Activated T-helper 17 cell treated with anti-CD3 and anti-CD28 coated beads, Interleukin-2, amount 50 U/mL, for 72 hours (primary cell): ENCODE measurements at regions not wholly inside any gene's neighbourhood (a gene's known extent, or its start where the extent isn't known, plus 50 kb on each side); places are given as distances from the start of the nearest gene placed in this dataset.

ENCODE experiments used
- ATAC-seq: fragments of 150-1000 bp; cut with Tn5 transposase; replicated peaks from 2 replicates; pipeline ENCODE4 v1.10.0; 2021; ENCODE audit warnings: mild to moderate bottlenecking, moderate library complexity
- H3K27ac Mint-ChIP-seq: one replicate; pipeline ENCODE4 v1.8.0; 2022; ENCODE audit warnings: mixed read lengths
- H3K27me3 Mint-ChIP-seq: one replicate; pipeline ENCODE4 v1.8.0; 2022; ENCODE audit warnings: mixed read lengths
- H3K36me3 Mint-ChIP-seq: one replicate; pipeline ENCODE4 v1.8.0; 2022; ENCODE audit warnings: low read depth, mild to moderate bottlenecking, mixed read lengths
- H3K4me1 Mint-ChIP-seq: one replicate; pipeline ENCODE4 v1.8.0; 2022; ENCODE audit warnings: mixed read lengths
- H3K4me3 Mint-ChIP-seq: one replicate; pipeline ENCODE4 v1.8.0; 2022; ENCODE audit warnings: mild to moderate bottlenecking, mixed read lengths
- H3K9me3 Mint-ChIP-seq: one replicate; pipeline ENCODE4 v1.8.0; 2022; ENCODE audit warnings: mixed read lengths

DNA sequence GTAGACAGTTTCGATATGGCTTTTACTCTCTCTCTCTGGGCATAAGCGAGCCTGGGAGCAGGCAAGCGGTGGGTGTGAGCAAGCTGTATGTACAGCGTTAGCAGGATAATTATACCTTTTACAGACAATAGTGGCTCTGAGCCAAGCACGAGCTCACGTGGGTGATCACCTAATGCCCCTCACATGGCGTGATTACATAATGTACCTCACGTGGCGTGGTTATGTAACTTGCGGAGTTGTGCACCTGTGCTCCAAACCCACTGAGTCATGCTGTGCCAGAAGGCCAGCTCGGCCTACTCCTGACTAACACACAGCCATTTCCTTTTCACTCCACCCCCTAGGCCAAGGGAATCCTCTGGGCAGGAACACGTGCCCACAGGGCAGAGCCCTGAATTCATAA lies 797.2 kb downstream of the EFNA5 start:
- Mint-ChIP-seq H3K4me1 (no peaks in the 10 kb centered on the region), H3K36me3 (no peaks in the 10 kb centered on the region), H3K9me3 (no peaks in the 10 kb centered on the region), H3K4me3 (no peak overlapping the region), H3K27ac (no peak overlapping the region), H3K27me3 (no peaks in the 10 kb centered on the region)
- no peak for ATAC-seq

DNA sequence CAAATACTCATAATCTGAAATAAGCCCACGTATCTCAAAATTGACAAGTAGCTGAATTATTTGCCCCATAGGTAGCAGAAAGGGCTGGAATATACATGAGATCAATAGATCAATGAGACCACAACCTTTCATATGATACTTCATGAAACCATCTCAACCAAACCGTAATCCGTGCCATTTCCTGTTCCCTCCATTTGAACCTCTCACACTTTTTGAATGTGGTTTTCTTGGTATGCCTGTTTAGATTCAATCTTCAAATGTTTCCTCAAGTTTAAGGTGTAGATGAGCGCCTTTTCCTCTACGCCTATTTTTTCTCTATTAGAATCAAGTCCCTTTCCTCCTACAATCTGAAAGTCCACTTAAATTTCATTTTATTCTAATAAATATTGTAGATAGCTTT lies 805.5 kb downstream of the EFNA5 start:
- Mint-ChIP-seq H3K27ac (no peak overlapping the region), H3K27me3 (no peaks in the 10 kb centered on the region), H3K36me3 (no peaks in the 10 kb centered on the region), H3K9me3 (peaks cover 5% of the 10 kb centered on the region), H3K4me1 (no peaks in the 10 kb centered on the region), H3K4me3 (no peak overlapping the region)
- no peak for ATAC-seq

DNA sequence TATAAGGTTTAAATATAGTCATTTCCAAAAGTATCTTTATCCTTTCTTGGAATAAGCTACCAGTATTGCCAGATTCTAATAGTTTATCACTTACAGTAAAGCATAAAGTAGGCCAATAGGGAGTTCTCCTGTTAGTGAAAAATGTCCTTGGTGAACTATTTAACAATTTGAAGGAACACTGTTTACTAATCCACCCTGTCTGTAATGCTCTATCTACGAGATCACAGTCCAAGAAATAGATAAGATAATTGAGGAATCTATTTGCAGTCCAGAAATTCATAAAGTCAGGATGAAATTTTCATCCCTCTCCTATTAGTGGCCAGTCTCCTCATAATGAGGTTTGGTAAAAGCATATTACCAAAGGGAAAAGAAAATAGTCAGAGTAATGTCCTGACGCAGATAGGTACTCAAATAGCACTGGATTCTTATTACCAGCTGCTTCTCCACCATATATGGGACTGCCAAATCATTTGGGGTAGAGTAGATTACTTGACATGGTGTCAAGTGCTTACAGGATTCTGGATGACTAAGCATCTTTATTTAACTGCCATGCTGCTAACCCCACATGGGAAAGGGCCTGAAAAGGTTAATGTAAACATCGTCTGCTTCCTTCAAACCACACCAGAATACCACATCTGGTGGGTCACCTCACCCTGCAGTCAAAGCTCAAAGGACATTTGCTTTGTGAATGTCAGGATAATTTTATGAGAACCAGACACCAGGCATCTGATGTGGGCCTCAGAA lies 808.1 kb downstream of the EFNA5 start:
- Mint-ChIP-seq H3K9me3 (peaks cover 5% of the 10 kb centered on the region), H3K4me1 (no peaks in the 10 kb centered on the region), H3K36me3 (no peaks in the 10 kb centered on the region), H3K4me3 (no peak overlapping the region), H3K27ac (no peak overlapping the region), H3K27me3 (no peaks in the 10 kb centered on the region)
- ATAC-seq = no peak

DNA sequence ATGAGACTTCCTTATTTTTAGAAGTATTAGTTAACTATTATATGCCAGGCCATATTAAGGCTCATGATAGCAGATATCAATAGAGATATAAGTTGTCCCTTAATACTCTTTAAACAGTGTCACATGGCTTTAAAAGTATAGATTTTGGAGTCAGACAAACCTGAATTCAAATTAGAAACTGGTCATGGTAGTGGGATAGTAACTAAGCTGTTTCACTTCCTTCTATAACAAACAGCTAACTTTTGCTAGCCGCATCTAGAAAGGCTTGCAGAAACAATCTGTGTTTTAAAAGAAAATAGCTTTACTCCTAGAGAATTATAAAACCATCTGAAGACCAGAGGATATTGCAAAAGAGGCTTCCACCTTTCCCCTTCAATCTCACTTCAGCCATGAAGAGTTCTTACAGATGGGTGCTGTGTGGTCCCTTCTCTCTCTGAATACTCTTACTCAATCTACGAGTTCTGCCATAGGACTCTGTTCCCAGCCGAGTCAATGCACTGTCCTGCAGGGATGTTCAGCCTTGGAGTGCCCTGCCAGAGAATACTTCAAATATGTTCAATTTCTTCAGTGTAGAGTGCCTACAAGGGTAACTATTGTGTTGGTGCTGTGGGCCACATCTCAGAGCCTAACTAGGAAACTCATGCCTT lies 810.2 kb downstream of the EFNA5 start:
- no peak overlapping the region for H3K27ac Mint-ChIP-seq
- H3K4me1 Mint-ChIP-seq = no peaks in the 10 kb centered on the region
- peaks cover 5% of the 10 kb centered on the region for H3K9me3 Mint-ChIP-seq
- no peaks in the 10 kb centered on the region for H3K27me3 Mint-ChIP-seq
- no peak for ATAC-seq
- no peaks in the 10 kb centered on the region for H3K36me3 Mint-ChIP-seq
- no peak overlapping the region for H3K4me3 Mint-ChIP-seq

DNA sequence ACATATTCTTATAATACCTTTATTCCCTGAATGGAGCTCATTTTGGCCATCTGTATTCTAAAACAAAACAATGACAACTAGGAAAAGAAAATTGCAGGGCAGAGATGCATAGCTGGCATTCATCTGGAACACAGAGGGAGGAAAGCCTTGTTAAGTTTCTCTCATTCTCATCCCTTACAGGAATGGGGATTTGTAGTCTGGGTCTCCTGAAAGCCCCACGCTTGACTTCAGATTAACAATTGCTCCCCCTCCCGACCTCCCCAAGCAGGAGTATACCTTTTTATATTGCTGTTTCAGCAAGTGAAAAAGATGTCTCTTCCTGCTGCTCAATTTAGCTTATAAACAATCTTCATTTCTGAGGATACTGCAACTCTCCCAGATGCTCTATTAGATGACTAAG lies 812.1 kb downstream of the EFNA5 start:
- no peak for ATAC-seq
- Mint-ChIP-seq H3K9me3 (no peaks in the 10 kb centered on the region), H3K36me3 (no peaks in the 10 kb centered on the region), H3K27ac (no peak overlapping the region), H3K4me1 (no peaks in the 10 kb centered on the region), H3K4me3 (no peak overlapping the region), H3K27me3 (no peaks in the 10 kb centered on the region)

DNA sequence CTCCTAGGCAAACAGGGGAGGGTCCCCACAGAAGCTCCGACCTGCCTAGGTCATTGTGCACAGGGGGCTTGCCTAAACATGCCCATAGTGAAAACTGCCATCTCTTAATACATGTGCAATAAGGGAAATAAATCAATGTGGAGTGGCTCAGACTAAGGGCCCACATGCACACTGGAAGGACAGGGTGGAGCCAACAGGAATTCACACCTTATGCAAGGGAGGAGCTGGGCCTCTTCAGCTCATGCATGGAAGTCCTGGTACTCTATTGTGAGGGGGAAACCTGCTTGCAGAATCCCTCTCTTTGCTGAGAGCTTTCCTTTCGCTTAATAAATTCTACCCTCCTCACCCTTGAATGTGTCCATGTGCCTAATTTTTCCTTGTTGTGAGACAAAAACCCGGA lies 815.8 kb downstream of the EFNA5 start:
- H3K4me1 Mint-ChIP-seq = no peaks in the 10 kb centered on the region
- no peak overlapping the region for H3K27ac Mint-ChIP-seq
- H3K36me3 Mint-ChIP-seq = no peaks in the 10 kb centered on the region
- H3K9me3 Mint-ChIP-seq = no peaks in the 10 kb centered on the region
- no peak for ATAC-seq
- H3K27me3 Mint-ChIP-seq = no peaks in the 10 kb centered on the region
- H3K4me3 Mint-ChIP-seq = no peak overlapping the region

DNA sequence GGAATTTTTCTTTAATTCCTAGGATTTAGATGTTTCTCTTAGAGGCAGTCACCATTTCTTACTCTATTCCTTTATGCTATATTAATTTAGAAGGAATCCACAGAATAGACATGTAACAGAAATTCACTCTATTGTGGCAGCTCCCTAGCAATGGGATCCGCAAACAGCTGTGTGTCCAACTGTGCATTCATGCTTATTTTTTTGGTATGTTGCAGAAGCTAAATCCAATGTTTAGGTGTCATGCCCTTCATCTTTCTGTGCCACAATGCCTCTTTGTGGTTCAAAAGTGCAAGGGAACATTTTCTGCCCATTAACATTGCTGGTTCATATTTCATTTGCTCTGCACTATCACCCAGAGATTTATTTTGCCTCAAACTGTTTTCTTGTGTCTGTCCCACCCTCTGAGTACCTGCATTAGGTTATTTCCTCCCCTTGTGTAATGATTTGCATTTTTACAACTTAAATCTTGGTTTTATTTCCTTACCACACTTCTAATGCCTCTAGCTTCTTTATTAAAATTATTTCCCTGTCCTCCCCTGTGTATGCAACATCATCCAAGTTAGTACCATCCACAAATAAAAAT lies 816.5 kb downstream of the EFNA5 start:
- no peaks in the 10 kb centered on the region for H3K36me3 Mint-ChIP-seq
- no peak for ATAC-seq
- no peak overlapping the region for H3K4me3 Mint-ChIP-seq
- H3K9me3 Mint-ChIP-seq = no peaks in the 10 kb centered on the region
- H3K4me1 Mint-ChIP-seq = no peaks in the 10 kb centered on the region
- H3K27me3 Mint-ChIP-seq = no peaks in the 10 kb centered on the region
- no peak overlapping the region for H3K27ac Mint-ChIP-seq

DNA sequence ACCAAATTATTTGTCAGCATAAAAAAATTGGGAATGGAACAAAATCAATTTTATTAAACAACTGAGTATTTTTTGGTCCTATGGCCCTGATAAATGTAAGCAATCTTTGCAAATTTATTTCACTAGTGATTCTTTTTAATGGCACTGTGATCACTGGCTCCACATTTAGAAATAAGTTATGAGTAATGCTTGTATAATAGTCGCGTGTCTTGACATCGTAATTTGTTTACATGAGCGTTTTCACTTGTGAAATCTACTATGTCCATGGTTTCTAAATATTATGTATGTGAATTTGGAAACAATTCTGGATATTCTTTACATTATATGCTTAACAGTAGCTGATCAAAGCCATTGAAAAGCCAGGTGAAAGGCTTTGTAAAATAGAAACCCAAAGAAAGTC lies 817.5 kb downstream of the EFNA5 start:
- no peaks in the 10 kb centered on the region for H3K4me1 Mint-ChIP-seq
- no peaks in the 10 kb centered on the region for H3K9me3 Mint-ChIP-seq
- no peak overlapping the region for H3K27ac Mint-ChIP-seq
- no peak overlapping the region for H3K4me3 Mint-ChIP-seq
- no peaks in the 10 kb centered on the region for H3K27me3 Mint-ChIP-seq
- ATAC-seq = no peak
- no peaks in the 10 kb centered on the region for H3K36me3 Mint-ChIP-seq

DNA sequence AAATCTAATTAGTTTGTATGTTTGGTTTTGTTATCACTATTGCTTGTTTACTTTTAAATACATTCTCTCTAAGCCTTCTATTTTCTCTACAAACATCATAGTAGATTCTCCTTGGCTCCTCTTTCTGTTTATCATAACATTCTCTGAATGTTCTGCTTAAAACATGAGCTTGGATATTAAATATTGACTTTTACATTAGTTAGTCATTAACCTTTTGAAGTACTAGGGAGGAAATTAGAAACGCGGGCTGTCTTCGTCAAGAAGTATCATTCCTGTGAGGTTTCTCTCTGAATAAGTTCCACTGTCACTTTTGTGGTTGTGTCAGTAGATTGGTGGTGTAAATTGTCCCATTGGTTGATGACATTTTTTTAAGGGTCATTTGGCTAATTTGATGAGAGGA lies 821.5 kb downstream of the EFNA5 start:
- no peak overlapping the region for H3K4me3 Mint-ChIP-seq
- no peaks in the 10 kb centered on the region for H3K9me3 Mint-ChIP-seq
- no peaks in the 10 kb centered on the region for H3K27me3 Mint-ChIP-seq
- no peak for ATAC-seq
- no peak overlapping the region for H3K27ac Mint-ChIP-seq
- no peaks in the 10 kb centered on the region for H3K4me1 Mint-ChIP-seq
- no peaks in the 10 kb centered on the region for H3K36me3 Mint-ChIP-seq

DNA sequence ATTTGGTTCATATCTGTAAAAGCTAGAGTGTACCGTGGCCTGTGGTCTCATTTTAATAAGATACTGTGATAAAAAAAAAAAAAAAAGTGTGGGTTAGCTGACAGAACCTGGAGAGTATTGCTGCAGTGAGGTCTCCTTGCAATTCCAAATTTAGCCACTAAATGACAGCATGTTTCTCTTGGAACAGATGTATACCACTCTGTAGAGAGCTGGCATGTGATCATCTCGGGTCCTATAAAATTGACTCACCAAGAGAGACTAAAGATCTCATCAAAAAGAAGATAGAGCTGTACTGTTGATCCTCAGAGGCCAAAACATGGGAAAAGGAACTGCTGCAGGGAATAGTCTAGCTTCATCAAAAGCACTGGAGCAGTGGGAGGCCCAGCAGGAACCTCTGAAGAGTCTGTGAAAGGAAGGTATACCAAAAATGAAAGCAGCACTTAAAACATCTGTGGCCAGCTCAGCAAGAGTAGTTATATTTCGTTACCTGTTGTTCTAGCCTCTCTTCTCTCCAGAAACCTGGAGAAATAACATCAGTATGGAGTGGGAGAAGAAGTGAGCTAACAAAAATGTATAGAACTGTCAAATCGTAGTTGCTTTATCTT lies 826.8 kb downstream of the EFNA5 start:
- Mint-ChIP-seq H3K27me3 (no peaks in the 10 kb centered on the region), H3K9me3 (no peaks in the 10 kb centered on the region), H3K27ac (no peak overlapping the region), H3K36me3 (no peaks in the 10 kb centered on the region), H3K4me1 (no peaks in the 10 kb centered on the region), H3K4me3 (no peak overlapping the region)
- ATAC-seq = no peak

DNA sequence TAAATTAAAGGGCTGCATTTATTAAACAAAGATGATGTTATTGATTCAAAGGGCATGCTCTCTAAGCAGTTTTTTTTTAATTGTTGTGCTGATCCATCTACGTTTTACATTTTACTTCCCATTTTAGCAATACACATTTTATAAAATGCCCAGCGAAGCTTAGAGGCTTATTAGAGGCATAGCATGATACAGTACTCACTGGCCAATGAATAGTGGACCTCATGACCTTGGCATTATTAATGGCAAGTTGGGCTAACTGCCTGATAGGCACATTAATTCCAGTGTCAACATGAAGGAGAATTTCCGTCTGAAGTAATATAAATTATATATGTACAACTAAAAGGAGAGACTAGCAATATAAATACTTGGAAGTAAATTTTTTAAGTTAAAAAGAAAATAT lies 837.2 kb downstream of the EFNA5 start:
- H3K27ac Mint-ChIP-seq = no peak overlapping the region
- no peak overlapping the region for H3K4me3 Mint-ChIP-seq
- no peak for ATAC-seq
- no peaks in the 10 kb centered on the region for H3K4me1 Mint-ChIP-seq
- H3K27me3 Mint-ChIP-seq = no peaks in the 10 kb centered on the region
- peaks cover 4% of the 10 kb centered on the region for H3K9me3 Mint-ChIP-seq
- H3K36me3 Mint-ChIP-seq = no peaks in the 10 kb centered on the region

DNA sequence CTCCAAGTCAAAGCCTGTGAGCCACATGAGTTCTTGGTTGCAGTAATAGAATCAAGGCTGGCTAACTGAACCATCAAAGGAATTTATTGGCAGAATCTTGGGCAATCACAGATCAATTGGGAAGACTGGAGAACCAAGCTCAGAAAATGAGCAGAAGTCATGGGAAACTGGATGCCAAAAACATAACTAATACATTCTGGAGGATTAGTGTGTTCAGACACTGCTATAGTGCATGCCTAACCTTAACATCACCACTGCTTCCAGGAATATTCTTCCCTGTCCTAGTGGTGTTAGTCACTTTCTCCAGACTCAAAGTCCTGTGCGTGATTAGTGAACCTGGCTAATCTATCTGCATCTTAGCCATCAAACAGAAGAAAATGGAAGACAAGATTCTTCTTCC lies 843.7 kb downstream of the EFNA5 start:
- Mint-ChIP-seq H3K9me3 (peaks cover 4% of the 10 kb centered on the region), H3K27ac (no peak overlapping the region), H3K4me3 (no peak overlapping the region), H3K27me3 (no peaks in the 10 kb centered on the region), H3K36me3 (no peaks in the 10 kb centered on the region), H3K4me1 (no peaks in the 10 kb centered on the region)
- ATAC-seq = no peak

DNA sequence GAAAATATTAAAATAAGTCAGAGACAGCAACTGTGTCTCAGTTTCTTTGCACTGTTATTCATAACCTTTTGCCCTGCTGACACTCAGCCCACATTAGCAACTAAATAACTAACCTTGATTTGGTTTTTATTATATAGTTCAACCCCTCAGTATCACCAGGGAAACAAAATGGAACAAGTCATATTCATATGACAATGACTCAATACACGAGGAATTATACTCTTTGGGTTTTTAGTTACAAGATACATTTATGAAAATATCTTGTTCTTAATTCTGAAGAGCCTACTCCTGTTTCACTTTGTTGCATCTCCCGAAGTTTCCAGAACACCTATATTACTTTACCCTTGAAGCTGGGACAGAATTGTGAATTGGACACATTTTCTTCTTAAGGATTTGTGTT lies 845.4 kb downstream of the EFNA5 start:
- Mint-ChIP-seq H3K27me3 (no peaks in the 10 kb centered on the region), H3K4me3 (no peak overlapping the region), H3K36me3 (no peaks in the 10 kb centered on the region), H3K27ac (no peak overlapping the region), H3K4me1 (no peaks in the 10 kb centered on the region), H3K9me3 (peaks cover 4% of the 10 kb centered on the region)
- ATAC-seq = no peak

DNA sequence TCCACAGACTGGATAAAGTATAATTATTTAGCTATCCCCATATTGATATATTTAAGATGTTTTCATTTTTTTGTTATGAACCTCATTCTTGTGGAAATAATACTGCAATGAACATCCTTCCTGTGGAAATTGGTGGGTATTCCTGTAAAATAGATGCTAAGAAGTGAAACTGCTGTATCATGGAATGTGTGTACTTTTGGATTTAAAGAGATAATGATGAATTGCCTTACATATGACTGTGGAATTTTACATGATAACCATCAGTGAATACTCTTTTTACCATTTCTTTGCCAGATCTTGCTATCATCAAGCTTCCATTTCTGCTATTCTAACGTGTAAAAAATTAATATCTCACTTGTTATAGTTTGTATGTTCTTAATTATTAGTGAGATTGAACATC lies 847.9 kb downstream of the EFNA5 start:
- Mint-ChIP-seq H3K4me1 (no peaks in the 10 kb centered on the region), H3K4me3 (no peak overlapping the region), H3K27me3 (no peaks in the 10 kb centered on the region), H3K27ac (no peak overlapping the region), H3K9me3 (no peaks in the 10 kb centered on the region), H3K36me3 (no peaks in the 10 kb centered on the region)
- ATAC-seq = no peak

DNA sequence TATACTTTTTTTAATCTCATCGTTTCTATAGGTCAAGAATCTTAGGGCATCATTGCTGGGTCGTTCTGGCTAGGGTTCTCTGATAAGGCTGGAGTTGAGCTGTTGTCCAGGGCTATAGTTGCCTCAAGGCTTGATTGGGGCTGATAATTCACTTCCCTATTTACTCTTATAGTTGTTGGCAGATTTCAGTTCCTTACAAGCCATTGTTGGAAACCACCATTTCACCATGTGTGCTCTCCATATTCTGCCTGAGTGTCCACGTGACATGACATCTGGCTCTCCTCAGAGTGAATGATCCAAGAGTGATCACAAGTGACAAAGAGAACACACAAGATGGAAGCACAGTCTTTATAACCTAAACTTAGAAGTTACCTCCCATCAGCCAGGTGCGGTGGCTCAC lies 852.2 kb downstream of the EFNA5 start:
- Mint-ChIP-seq H3K4me3 (no peak overlapping the region), H3K27me3 (no peaks in the 10 kb centered on the region), H3K4me1 (no peaks in the 10 kb centered on the region), H3K36me3 (no peaks in the 10 kb centered on the region), H3K27ac (no peak overlapping the region), H3K9me3 (no peaks in the 10 kb centered on the region)
- no peak for ATAC-seq
